ENCODE measurements at regions not wholly inside any gene's neighbourhood (a gene's known extent, or its start where the extent isn't known, plus 50 kb on each side); places are given as distances from the start of the nearest gene placed in this dataset.
"Not testable (repeated sequence)": the region's sequence is repeated elsewhere in the genome, so short reads cannot be mapped to it uniquely, and the experiment has no call there.

DNA sequence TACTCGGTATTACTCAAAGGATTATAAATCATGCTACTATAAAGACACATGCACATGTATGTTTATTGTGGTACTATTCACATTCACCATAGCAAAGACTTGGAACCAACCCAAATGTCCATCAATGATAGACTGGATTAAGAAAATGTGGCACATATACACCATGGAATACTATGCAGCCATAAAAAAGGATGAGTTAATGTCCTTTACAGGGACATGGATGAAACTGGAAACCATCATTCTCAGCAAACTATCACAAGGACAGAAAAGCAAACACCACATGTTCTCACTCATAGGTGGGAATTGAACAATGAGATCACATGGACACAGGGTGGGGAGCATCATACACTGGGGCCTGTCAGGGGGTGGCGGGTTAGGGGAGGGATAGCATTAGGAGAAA lies 130.5 kb upstream of the SLC1A3 start:
- not testable (repeated sequence) for DNase-seq (ENCODE audit: low read depth)

DNA sequence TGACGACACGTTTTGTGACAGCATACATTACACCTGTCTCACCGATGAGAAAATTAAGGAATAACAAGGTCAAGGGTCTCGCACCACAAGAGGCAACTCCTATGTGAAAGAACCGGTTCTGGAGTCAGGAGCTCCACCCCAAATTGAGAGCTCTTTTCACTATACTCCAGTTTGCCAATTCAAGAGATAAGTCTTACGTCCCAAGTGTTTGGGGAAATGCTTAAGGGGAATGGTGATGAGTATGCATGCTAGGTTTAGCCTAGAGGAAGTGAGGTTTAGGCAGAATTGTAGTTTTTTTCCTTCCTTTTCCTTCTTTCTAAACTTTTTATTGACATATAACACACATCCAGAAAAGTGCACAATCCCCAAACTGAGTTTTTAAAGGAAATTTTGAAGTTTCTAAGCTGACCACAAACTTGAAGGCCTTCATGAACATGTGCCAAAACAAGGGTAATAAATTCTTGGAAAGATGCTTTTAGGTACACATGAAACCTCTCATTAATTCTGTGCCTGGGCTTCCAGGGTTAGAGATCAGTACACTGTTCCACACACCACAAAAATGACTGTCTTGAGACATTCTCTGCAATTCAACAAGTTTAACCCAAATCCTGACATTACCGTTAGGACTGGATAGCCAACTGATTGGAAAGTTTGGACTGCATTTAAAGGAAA lies 127.6 kb upstream of the SLC1A3 start:
- DNase-seq (ENCODE audit: low read depth) = no peak

DNA sequence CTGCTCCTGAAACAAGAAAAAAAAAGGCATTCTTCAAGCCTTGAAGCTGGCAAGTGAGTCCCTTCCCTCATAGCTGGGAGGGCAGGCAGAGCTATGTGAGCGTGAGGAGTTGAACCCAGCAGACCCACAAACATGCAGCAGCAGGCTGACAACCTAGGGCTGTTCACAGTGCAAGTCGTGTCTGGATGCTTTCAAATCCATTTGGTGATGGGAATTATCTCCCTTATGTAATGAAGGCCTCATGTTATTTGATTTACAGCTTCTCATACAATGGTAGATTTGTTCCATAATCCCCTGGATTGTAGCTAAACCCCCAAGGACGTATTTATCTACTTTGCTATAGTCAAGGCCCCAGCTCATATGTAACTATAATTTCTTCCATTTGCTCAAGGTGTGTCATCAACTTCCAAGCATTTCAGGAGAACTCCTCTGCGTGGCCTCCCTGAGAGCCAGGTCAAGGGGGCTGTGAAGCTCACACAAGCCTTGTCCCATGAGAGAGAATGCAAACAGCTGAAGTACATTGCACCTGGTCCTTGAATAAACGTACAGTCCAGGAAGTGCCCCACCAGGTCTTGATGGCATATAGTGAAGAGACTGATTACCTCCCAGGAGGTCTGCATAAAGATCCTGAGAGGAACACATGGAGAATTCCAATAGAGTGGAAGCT lies 124.8 kb upstream of the SLC1A3 start:
- no peak for DNase-seq (ENCODE audit: low read depth)

DNA sequence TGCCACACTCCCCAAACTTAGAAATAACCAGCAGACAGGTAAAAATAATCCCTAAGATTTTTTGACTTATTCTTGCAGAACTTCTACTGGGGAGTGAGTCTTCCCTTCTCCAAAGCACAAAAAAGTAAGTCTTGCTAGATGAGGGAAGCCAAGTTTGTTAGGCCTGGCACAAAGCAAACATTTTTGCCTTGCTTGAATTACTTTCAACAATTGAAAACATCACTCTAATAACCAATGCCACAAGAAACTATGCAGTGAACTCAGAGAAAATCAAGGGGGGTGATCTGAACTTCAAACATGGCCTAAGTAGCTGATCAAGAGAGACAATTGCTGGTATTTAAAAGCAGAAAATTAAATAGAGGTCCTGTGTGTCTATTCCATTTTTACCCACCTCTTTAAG lies 123.6 kb upstream of the SLC1A3 start:
- DNase-seq (ENCODE audit: low read depth) = no peak

DNA sequence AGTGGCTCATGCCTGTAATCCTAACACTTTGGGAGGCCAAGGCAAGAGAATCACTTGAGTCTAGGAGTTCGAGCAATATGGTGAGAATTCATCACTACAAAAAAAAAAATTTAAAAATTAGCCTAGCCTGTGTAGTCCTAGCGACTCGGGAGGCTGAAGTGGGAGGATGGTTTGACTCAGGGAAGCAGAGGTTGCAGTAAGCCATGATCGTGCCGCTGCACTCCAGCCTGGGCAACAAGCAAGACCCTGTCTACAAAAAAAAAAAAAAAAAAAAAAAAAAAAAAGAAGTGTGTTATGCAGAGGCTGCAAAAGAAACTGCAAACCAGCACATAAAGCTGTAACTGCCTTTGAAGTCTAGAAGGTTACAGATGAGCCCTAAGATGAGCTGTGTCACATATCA lies 116.9 kb upstream of the SLC1A3 start:
- DNase-seq (ENCODE audit: low read depth) = no peak

DNA sequence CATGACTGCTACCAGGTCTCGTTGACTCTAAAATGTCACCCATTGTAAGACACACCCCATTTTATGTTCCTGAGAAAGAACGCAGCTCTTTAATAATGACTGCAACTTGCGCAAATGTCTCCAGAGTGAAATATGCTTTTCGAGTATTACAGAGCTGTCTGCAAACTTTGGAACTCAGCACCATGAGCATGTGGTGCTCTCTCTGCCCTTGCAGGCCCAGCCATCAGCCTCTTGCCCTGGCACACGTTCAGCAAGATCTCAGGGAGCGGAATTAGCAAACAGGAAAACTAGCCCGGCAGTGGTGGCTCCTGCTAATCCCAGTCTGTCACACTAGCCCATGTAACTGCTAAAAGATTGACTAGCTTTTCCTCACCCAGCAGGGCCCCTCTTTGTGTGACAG lies 114.5 kb upstream of the SLC1A3 start:
- no peak for DNase-seq (ENCODE audit: low read depth)

DNA sequence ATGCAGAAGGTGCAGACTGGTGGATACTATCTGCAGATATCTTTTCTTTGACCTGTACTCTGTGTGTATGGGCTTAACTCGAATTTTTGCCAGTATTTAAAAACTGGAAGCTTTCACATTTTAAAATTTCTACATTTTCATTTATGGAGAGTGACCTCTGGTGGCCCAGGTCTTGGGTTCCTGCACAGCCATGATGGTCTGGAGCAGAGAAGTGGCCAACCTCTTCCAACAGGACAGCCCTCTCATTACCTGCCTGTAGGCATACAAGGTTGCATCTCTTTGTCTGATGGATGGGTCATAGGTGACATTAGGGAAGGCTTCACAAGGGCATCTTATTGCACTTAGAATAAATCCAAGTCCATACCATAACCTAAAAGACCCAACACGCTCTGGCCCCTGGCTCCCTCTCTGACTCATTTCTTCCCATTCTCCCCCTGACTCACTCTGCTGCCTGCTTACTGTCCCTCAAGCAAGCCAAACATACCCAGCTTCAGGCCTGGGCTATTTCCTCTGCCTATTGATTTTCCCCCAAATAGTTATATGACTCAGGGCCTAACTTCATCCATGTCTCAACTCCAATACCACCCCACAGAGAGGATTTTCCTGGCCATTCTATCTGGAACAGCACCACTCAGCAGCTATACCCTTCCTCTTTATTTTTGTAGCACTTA lies 113.3 kb upstream of the SLC1A3 start:
- DNase-seq (ENCODE audit: low read depth) = no peak

DNA sequence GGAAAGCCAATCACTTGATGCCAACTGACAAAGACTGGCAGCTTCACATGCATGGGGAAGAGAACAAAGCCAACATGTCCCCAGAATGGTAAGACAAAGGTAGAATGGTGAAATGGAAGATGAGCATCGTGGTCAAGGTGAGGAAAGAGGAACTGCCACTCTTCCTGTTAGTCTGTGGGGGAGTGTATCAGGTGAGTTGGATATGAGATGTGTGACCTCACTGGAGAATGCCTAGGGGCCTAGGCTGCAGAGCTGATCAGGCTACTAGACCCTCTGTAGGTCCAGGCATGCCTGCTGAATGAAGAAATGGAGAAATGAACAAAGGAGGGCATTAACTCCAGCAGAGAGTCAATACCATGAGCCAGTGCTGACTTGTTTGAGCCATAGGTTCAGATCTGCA lies 112.4 kb upstream of the SLC1A3 start:
- DNase-seq (ENCODE audit: low read depth) = no peak

DNA sequence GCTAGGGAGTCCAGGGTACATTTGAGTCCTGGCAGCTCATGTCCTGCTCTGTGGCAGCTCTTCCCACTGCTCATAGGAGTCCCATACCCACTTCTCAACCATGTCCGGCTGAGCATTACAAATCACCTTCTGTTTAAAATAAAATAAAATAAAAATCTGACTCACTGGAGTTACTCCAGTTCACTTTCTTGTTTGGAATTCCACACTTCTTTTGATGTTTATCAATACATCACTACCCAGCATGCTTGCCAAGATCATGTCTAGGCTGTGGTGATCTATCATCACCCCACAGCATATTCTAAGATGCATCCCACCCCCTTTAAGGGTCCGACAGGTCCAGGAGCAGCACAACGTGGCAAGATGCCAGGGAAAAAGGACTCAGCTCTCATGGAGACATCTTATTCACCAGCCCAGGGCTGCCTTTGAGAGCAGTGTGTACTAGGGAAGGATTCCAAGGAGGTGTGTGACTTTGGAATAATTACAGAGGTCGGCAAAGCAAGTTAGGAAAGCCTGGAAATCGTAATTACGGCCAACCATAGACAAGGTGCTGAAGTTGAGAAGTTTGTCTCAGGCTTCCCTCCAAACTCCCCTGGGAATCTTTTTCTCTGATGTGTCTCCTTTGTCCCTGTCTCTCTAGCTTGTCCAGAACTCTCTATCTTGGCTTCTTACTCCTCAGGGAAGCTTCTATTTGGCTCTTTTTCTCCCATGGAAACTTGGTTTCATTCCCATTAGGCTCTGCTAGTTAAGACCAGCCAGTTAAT lies 111.4 kb upstream of the SLC1A3 start:
- no peak for DNase-seq (ENCODE audit: low read depth)

DNA sequence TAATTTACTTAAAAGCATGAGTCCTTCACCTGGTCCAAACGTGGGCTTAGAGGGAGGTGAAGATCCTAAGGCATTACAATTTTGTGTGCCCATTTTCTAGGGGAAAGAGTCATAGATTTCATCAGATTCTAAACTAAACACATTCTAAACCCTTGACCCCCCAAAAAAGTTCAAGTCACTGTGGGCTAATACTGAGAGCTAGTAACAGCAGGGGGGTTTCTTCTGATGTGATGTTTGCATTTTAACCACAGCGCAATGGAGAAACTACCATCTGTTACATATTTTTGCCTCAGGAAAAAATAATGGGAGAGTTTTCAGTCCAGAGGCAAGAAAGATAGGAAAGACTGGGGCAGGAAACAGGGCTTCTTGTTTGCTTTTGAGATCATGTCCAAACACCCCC lies 110.8 kb upstream of the SLC1A3 start:
- DNase-seq (ENCODE audit: low read depth) = no peak

DNA sequence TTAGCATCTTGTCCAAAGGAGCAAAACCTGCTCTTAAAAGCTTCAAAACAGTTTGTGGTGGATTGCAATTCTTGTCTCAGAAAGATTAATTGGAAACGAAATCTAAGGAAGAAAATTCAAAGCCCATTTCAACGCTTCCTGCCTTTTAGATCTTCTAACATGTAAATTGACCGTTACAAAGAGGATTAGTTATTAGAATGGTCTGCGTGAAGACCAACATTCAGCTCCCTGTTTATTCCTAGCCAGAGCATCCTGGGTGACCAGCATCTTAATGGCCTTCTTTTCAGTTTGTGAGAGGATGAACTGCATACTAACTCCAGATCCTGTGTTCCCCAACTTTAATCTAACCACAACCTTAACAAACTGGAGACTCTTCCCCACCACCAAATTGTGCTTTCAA lies 109.9 kb upstream of the SLC1A3 start:
- no peak for DNase-seq (ENCODE audit: low read depth)

DNA sequence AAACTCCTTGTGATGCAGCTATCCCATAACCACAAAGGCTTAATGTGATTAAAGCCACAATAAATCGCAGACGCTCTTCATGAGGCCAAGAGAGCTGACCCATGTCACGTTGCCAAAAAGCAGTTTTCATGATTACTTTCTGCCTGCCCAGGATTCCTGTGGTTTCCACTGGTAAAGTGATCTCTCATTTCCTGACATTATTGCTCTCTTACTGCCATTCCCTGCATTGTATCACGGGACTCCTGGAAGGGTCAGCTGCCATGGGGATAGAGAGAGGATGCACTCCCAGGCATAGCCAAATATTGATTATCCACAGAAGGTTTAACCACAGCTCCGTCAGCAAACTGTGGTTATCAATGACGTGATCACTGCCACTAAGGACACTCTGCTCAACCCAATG lies 103.8 kb upstream of the SLC1A3 start:
- DNase-seq (ENCODE audit: low read depth) = peak; percentile 95

DNA sequence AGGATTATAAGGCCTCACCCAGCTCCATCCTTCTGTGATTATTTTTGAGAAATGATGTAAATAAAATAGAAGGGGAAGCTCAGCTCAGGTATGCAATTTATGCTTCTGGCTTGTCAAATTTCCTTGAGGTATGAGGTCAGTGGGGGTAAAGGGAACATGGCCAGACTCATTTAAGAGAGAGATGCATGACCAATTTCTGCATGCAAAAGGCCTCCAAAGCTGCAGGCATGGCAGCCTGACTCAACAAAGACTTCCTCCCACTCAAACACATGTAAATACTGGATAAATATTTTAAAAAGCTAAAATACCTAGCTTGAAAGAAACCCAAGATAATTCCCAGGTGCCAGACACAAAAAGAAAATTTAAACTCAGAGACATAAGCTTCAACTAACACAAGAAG lies 101.4 kb upstream of the SLC1A3 start:
- DNase-seq (ENCODE audit: low read depth) = no peak

DNA sequence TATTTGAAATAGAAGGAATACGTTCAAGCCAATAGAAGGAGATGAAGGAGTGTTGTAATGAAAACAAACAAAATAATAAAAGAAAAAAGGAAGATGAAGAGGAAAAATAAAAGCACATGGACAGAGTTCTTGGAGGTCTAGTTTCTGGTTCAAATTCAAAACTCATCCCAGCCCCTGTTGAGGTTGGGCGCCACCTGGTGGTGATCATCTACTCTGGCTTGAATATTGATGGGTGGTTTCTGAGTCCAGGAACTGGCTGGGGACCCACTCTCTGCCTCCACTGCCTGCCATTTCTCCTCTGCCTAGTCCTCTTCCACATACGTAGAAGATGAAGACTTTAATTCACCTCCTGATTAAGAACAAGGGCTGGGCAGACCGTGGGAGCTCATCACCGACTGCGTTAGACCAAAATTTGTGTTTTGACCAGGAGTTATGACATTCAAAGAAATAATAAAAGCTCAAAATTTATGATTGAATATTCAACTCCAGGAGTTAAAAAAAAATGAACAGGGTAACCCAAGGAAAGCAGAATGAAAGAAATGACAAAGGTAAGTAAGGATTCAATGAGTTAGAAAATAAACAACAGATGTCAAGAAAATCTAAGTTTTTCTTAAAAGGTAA lies 99.0 kb upstream of the SLC1A3 start:
- DNase-seq (ENCODE audit: low read depth) = peak; percentile 83

DNA sequence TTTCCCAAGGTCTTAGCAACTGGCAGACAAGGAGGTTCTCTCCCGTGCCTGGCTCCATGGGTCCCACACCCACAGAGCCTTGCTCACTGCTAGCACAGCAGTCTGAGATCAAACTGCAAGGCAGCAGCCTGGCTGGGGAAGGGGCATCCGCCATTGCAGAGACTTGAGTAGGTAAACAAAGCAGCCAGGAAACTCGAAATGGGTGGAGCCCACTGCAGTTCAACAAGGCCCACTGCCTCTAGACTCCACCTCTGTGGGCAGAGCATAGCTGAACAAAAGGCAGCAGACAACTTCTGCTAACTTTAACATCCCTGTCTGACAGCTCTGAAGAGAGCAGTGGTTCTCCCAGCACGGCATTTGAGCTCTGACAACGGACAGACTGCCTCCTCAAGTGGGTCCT lies 98.1 kb upstream of the SLC1A3 start:
- DNase-seq (ENCODE audit: low read depth) = not testable (repeated sequence)

DNA sequence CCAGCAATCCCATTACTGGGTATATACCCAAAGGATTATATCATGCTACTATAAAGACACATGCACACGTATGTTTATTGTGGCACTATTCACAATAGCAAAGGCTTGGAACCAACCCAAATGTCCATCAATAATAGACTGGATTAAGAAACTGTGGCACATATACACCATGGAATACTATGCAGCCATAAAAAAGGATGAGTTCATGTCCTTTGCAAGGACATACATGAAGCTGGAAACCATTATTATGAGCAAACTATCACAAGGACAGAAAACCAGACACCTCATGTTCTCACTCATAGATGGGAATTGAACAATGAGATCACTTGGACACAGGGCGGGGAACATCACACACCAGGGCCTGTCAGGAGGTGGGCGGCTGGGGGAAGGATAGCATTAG lies 92.8 kb upstream of the SLC1A3 start:
- DNase-seq (ENCODE audit: low read depth) = not testable (repeated sequence)

DNA sequence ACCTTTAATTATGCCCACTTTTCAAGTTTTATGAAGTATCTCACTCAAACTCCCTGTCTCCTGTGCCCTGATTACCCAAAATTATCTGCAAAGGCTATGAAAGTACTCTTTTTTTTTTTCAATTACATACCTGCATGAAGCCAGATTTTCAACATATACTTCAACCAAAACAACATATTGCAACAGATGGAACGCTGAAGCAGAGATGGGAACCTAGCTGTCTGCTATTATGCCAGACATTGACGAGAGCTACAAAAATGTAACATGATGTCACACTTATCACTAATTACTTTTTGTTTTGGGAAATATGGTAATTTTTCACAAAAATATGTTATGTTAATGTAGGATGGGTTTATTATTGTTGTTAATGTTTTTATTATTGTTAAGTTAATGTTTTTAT lies 86.5 kb upstream of the SLC1A3 start:
- no peak for DNase-seq (ENCODE audit: low read depth)

DNA sequence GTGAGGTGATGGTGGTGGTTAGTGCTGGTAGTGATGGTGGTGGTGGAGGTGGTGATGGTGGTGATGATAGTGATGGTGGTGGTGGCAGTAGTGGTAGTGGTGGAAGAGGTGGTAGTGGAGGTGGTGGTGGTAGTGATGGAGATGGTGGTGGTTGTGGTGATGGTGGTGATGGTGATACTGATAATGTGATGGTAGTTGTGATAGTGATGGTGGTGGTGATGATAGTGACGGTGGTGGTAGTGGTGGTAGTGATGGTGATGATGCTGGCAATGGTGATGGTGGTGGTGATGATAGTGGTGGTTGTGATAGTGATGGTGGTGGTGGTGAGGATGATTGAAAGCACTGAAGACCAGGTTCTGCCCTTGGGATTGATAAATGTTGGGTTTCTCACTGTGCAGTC lies 85.2 kb upstream of the SLC1A3 start:
- DNase-seq (ENCODE audit: low read depth) = no peak

DNA sequence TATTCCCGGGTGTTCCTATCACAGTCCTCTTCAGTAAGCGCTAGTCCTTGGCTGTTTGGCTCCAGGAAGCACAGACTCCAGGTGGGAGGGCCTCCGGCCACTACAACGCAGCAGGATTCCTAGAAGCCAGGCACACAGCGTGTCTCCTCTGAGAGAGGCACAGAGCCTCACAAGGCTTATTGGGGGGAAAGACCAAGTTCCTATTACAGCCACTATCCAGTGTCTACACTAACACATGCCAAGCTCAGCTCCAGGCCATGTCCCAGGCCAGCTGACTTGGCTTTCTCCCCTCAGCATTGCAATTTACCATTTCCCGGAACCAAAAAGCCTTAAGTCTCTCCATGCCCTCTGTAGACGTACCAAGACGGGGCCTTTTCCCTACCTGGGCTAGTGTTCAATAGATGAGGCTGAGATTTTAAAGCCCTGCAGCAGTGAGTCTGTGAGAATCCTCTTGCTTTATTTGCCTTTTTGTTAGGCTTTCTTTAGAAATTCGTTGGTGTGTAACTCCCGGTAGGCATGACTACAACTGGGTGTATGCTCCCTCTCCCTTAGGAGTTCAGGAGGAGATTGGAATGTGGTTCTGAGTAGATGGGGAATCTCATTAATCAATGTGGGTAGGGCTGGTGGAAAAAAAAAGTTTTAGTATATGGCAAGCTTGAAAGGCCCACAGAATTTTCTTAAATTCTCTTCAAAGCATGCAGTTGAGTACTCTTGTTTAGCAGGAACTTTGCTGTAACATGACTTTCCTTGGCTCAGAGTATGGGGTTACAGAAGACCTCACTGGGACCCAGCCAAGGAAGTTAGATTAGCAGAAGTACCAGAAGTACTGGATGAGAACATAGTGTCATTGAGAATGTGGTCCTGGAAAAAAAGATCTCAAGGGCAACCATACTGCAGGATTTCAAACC lies 84.3 kb upstream of the SLC1A3 start:
- no peak for DNase-seq (ENCODE audit: low read depth)

DNA sequence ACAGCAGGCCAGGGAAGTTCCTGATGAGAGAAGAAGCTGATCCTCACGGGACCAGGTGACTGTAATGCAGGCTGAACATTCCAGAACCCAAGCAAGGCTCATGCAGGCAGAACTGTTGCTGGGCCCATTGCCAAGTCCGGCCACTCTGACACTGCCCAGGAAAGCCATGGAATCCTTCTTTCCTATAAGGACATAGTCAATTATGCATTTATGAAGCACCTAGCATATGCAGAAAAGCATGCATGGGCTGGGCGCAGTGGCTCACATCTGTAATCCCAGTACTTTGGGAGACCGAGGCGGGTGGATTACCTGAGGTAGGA lies 83.7 kb upstream of the SLC1A3 start:
- DNase-seq (ENCODE audit: low read depth) = no peak

DNA sequence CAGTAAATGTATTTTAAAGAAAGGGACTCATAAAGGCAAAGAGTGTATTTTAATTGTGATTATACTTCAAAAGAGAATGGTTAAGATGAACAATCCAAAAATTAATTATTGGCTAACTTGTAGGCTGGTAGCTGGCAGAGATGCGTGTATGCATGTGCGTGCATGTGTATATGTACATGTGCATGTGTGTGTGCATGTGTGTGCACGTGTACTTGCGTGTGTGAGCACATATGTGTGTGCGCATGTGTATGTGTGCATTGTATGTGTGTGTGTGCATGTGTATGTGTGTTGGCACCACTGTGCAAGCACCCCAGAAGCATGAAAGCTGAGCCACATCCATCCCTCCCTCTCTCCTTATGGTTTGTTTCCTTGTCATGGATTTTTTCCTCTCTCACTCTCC lies 83.0 kb upstream of the SLC1A3 start:
- no peak for DNase-seq (ENCODE audit: low read depth)

Measured in myocyte (in vitro differentiated cells).